ENCODE measurements at regions not wholly inside any gene's neighbourhood (a gene's known extent, or its start where the extent isn't known, plus 50 kb on each side); places are given as distances from the start of the nearest gene placed in this dataset.
"Not testable (repeated sequence)": the region's sequence is repeated elsewhere in the genome, so short reads cannot be mapped to it uniquely, and the experiment has no call there.

DNA sequence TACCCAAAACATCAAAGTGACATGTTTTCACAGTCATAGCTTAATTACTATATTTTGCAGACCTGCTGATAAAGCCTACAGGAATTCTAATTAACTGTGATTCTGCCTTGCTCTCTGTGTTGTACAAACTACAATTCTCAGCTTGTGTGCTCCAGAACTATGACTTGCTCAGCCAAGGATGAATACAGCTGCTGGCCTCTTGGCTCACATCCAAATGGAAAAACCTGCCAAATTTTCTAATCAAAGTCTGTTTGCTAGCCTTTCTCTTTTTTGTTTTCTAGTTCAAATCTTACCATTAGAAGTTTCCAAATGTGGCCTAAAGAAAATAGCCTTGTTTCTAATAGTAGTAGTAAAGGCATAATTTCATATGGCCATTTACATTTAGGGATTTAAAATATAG, 1176.8 kb downstream of the FAM133A start:
- peak; percentile 4 for DNase-seq

DNA sequence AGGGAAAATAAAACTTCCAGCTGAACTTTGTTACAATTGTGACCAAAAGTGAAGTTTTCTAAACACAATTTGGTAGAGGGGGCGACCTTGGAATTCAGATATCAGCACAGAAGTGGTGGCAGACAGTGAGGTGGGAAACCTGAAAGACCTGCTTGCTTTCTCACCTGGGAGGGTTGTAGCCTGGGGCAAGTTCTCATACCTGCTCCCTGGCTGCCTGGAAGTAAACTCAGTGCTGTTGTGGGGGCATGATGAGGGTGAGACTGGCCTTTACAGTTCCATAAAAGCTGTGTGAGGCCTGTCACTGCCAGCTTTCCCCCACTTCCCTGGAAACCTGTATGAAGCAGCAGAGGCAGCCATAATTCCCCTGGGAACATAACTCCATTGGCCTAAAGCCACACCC, 1180.2 kb downstream of the FAM133A start:
- no peak for DNase-seq

DNA sequence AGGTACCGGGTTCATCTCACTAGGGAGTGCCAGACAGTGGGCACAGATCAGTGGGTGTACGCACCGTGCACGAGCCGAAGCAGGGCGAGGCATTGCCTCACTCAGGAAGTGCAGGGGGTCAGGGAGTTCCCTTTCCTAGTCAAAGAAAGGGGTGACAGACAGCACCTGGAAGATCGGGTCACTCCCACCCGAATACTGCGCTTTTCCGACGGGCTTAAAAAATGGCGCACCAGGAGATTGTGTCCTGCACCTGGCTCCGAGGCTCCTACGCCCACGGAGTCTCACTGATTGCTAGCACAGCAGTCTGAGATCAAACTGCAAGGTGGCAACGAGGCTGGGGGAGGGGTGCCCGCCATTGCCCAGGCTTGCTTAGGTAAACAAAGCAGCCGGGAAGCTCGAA, 1188.5 kb downstream of the FAM133A start:
- not testable (repeated sequence) for DNase-seq

- DNase-seq: no peak
These were observed 1197.6 kb downstream of the FAM133A start for GRCh38 chrX:94871640-94872039.

DNA sequence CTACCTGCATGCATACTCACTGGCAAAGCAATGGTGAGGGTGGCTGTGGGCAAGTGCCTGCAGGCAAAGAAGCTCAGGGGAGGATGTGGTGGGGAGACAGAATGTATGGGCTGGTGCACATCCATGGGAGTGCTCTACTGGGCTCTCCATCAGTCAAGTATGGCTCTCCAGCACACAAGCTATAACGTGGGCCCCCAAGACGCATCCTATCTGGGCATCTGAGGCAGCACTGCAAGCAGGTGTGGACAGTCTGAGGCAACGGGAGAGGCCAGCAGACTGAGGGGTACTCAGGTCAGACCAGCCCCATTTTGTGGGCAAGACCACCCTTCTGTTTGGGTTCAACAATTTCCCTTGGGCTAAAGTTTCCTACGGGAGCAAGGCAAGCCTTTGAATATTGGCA, 1227.8 kb downstream of the FAM133A start:
- DNase-seq: no peak

GRCh38 chrX:94908171-94908570, 1234.2 kb downstream of the FAM133A start:
- DNase-seq: no peak

DNA sequence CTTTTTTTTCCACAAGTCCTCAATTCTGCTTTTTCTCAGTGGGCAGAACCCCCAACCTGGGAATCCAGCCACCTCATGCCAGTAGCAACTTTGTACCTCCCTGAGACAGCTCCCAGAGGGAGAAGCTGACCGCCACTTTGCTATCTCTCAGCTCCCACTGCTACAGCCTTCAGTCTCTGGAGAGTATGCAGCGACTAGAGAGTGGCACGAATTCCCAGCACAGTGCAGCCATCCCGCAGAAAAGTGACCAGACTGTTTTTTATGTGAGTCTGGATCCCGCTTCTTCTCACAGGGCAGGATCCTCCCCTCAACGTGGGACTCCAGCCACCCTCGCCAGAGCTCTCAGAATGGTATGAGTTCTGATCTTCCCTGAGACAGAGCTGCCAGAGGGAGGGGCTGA, 1234.6 kb downstream of the FAM133A start:
- no peak for DNase-seq

DNA sequence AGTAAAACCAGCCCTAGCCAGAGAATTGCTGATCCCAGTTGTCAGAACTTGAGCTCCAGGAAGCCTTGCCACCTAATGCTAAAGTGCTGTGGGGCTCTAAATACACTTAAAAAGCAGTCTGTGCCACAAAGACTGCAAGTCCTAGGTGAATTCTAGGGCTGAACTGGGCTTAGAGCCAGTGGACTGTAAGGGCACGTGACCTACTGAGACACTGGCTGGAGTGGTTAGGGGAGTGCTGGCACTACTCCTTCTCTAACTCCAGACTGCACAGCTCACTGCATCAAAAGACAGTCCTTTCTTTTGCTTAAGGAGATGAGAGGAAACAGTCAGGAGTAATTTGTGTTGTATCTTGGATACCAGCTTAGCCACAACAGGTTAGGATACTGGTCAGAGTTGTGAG, 1240.2 kb downstream of the FAM133A start:
- DNase-seq: no peak

GRCh38 chrX:94932278-94932965, 1258.4 kb downstream of the FAM133A start:
- DNase-seq: no peak

DNA sequence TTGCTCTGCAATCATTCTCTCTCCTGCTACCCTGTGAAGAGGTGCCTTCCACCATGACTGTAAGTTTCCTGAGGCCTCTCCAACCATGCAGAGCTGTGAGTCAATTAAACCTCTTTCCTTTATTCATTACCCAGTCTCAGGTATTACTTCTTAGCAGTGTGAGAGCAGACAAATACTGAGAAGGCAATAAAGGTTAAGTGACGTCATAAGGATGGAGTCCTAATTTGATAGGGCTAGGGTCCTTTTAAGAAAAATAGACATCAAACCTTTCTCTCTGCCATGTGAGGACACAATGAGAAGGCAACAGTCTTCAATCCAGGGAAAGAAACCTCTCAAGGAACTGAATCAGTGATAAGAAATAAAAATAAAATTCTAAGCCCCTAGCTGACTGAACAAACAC, 1262.7 kb downstream of the FAM133A start:
- no peak for DNase-seq

GRCh38 chrX:94937491-94937890, 1263.5 kb downstream of the FAM133A start:
- no peak for DNase-seq

DNA sequence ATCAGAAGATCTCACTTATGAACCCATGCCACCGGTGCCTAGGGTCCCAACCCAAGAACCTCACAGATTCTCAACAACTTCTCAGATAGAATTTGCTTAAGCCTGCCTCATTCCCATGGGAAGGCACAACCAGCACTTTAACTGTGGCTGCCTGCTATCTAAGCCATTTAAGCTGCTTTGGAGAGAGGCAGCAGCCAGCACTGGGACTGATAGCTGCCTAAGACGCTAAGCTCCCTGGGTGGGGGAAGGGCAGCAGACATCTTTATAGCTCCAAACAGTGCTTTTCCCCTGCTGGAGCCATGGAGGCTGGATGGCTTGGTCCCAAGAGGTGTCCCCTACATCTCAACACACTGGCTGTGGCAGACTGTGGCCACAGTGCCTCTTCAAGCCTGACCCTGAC, 1268.6 kb downstream of the FAM133A start:
- no peak for DNase-seq

DNA sequence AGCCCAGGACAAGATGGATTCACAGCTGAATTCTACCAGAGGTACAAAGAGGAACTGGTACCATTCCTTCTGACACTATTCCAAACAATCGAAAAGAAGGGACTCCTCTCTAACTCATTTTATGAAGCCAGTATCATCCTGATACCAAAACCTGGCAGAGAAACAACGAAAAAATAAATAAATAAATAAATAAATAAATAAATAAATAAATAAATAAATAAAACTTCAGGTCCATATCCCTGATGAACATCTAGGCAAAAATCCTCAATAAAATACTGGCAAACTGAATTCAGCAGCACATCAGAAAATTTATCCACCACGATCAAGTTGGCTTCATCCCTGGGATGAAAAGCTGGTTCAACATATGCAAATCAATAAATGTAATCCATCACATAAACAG, 1272.1 kb downstream of the FAM133A start:
- DNase-seq: not testable (repeated sequence)

DNA sequence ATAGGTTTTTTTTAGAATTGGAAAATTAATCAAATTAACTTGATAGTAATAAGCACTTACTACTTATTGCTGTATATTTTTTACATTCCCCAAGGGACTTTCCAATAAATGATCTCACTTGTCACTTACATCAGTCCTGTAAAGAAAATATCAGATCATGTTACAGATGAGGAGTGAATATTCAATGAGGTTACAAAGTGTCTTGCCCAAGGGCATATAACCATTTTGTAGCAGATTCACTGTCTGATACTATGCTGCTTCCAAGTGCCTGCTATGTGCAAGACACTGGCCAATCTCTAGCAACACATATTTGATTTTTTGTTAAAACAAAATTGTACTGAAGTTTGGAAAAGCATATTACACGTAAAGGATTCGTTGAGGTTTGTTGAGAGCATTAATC, 1287.7 kb downstream of the FAM133A start:
- DNase-seq: no peak

GRCh38 chrX:94977562-94977961, 1303.6 kb downstream of the FAM133A start:
- DNase-seq: no peak

GRCh38 chrX:94977986-94978385, 1304.0 kb downstream of the FAM133A start:
- DNase-seq: no peak
